Colonic mucosa (tissue), 4 donors: ENCODE measurements at regions not wholly inside any gene's neighbourhood (a gene's known extent, or its start where the extent isn't known, plus 50 kb on each side); places are given as distances from the start of the nearest gene placed in this dataset.

Source experiments
- DNase-seq: peaks from one replicate; pipeline ENCODE4 v3.0.0-alpha.2; 2020
- H3K27ac ChIP-seq: fragments of 200-600 bp; one replicate; pipeline ENCODE4 v1.8.0; 2021
- H3K27me3 ChIP-seq: fragments of 200-600 bp; one replicate; pipeline ENCODE4 v1.8.0; 2021
- H3K36me3 ChIP-seq: fragments of 200-600 bp; one replicate; pipeline ENCODE4 v1.8.0; 2021
- H3K4me1 ChIP-seq: fragments of 200-600 bp; one replicate; pipeline ENCODE4 v1.8.0; 2021; ENCODE audit warnings: mild to moderate bottlenecking
- H3K4me3 ChIP-seq: fragments of 200-600 bp; one replicate; pipeline ENCODE4 v1.8.0; 2021
- H3K9ac ChIP-seq, 2 donors: one replicate each; pipeline ENCODE4 v1.7.0; 2013; ENCODE audit warnings: control low read depth in 2 of 2, low read depth in 2 of 2, low read length in 2 of 2
- H3K9me3 ChIP-seq: fragments of 200-600 bp; one replicate; pipeline ENCODE4 v1.8.0; 2021
- intact Hi-C: fragments of 100-400 bp; cut with DNase I; formaldehyde crosslinking; loops from one replicate; pipeline ENCODE4 v1.14.1; 2022
- TF ChIP-seq, protein P1 (sequence below): fragments of 200-600 bp; IDR thresholded peaks from one replicate; pipeline ENCODE4 v1.8.0; 2022; ENCODE audit warnings: antibody characterized with exemption, mild to moderate bottlenecking
- donor health status: healthy.
- donor health status: DM: no; HTN: no; CAD: no.
- donor health status: DM: no; HTN: no; CAD: no.

DNA sequence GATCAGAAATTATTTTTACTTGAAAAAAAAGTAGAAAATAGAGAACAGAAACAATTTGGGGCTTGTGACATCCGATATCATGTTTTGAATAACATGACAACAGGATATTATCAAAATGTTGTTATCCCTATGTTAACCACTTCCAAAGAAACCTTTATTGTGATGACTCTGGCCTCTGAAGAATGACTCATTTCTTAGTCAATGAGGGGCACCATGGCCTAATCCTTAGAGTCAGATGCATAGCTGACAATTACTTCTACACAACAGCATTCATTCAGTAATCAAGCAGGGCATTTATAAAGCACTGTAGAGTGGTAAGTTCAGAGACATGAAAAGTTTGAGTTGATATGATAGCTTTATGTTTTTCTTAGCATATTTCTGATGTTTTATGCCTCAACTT lies 703.0 kb downstream of the RNF144A start:
- TF ChIP-seq, protein P1, sequence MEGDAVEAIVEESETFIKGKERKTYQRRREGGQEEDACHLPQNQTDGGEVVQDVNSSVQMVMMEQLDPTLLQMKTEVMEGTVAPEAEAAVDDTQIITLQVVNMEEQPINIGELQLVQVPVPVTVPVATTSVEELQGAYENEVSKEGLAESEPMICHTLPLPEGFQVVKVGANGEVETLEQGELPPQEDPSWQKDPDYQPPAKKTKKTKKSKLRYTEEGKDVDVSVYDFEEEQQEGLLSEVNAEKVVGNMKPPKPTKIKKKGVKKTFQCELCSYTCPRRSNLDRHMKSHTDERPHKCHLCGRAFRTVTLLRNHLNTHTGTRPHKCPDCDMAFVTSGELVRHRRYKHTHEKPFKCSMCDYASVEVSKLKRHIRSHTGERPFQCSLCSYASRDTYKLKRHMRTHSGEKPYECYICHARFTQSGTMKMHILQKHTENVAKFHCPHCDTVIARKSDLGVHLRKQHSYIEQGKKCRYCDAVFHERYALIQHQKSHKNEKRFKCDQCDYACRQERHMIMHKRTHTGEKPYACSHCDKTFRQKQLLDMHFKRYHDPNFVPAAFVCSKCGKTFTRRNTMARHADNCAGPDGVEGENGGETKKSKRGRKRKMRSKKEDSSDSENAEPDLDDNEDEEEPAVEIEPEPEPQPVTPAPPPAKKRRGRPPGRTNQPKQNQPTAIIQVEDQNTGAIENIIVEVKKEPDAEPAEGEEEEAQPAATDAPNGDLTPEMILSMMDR = no peak
- DNase-seq = no peak
- H3K4me1 ChIP-seq = no peaks in the 10 kb centered on the region
- H3K4me3 ChIP-seq = no peak overlapping the region
- H3K9me3 ChIP-seq = no peaks in the 10 kb centered on the region
- H3K27ac ChIP-seq = no peak overlapping the region
- intact Hi-C loops = no loop called here
- H3K27me3 ChIP-seq = no peaks in the 10 kb centered on the region
- H3K36me3 ChIP-seq = no peaks in the 10 kb centered on the region
- H3K9ac ChIP-seq = no peak overlapping the region

DNA sequence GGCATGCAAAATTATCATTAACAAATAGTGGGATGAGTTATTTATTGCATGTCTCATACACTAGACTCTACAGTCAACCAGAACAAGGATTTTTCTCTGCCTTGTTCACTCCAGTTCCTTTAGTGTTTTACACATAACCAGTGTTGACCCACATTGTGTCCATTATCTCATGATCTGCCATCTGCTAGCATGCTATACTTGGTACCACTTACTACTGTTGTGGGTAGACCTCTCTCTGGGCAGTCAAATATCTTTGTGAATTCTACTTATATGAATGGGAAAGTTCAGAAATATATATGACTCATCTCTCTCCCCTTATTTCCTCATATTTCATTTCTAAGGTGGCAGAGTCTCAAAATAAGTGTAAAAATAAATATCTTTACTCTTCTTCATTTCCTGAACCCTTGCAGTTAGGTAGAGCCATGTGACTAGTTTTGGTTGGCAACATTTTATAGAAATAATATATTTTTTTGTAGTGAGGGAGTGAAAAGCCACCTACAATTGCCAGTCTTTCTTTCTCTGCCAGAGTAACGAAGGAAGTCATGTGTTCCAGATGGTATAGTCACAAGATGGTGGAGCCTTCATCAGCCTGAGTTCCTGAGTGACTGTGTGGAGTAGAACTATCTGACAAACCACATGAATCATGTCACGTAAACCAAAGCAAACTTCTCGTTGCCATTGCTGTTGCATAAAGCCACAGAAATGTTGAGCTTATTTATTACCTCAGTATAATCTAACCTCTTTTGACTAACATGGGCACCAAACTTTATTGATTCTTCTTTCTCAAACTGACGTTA lies 704.0 kb downstream of the RNF144A start:
- no peak overlapping the region for H3K27ac ChIP-seq
- H3K36me3 ChIP-seq = no peaks in the 10 kb centered on the region
- no peaks in the 10 kb centered on the region for H3K27me3 ChIP-seq
- no peaks in the 10 kb centered on the region for H3K4me1 ChIP-seq
- TF ChIP-seq, protein P1 = no peak
- H3K9ac ChIP-seq = no peak overlapping the region
- no peaks in the 10 kb centered on the region for H3K9me3 ChIP-seq
- intact Hi-C loops = no loop called here
- no peak for DNase-seq
- H3K4me3 ChIP-seq = no peak overlapping the region

DNA sequence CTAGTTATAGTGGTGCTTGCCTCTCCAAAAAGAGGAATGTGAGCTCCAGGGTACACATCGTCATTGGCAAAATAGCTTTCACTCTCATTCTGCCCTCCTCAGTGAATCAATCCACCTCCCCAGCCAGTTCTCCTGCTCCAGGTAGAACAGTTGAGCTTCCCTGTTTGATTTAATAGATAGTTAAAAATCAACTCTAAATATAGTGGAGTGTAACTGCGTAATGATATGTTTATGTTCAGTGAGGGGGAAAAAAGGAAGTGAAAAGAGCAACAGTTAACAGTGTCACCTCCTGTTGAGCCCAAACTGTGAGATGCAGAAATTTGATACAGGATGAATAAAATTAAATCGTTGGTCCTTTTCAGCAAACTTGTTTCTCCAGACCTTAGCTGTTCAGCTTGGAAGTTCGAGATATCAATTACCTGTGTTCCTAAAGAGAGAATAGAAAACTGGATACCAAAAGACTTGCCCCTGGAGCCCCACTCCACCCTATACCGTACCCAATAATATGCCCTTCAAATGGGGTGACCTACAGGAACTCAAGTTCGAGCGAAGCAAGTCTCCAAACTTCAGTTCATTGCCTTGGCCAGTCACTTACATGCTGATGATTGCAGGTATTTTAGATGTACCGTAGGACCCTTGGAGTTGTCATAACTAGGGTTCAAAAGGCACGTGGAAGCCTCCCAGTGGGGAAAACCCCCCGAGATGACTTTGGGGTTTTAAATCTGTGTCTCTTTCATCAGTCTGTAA lies 708.4 kb downstream of the RNF144A start:
- no peak for DNase-seq
- intact Hi-C loops = no loop called here
- H3K4me1 ChIP-seq = no peaks in the 10 kb centered on the region
- H3K36me3 ChIP-seq = no peaks in the 10 kb centered on the region
- no peak overlapping the region for H3K27ac ChIP-seq
- H3K9me3 ChIP-seq = no peaks in the 10 kb centered on the region
- no peaks in the 10 kb centered on the region for H3K27me3 ChIP-seq
- H3K9ac ChIP-seq = no peak overlapping the region
- H3K4me3 ChIP-seq = no peak overlapping the region
- TF ChIP-seq, protein P1 = no peak

DNA sequence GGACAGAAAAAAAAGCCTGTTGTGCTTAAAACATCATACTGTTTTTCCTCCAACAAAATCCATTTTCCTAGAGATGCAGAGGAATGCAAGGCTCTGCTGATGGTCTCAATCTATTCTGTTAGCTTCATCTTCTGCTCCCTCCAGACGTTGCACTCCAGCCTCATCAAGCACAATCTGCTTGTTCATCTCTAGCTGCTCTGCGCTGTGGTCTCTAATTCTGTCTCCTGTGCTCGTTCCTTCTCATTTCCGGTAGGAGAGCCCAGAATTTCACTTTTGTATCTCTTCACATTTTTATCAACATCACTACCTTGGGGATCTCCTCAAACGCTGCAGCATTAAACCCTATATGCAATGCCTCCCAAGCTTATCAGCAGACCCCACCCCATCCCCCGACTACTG lies 708.9 kb downstream of the RNF144A start:
- Histone ChIP-seq H3K4me1 (no peaks in the 10 kb centered on the region), H3K9me3 (no peaks in the 10 kb centered on the region), H3K27me3 (no peaks in the 10 kb centered on the region), H3K9ac (no peak overlapping the region), H3K27ac (no peak overlapping the region), H3K36me3 (no peaks in the 10 kb centered on the region), H3K4me3 (no peak overlapping the region)
- TF ChIP-seq, protein P1 = no peak
- no peak for DNase-seq
- intact Hi-C loops = no loop called here

DNA sequence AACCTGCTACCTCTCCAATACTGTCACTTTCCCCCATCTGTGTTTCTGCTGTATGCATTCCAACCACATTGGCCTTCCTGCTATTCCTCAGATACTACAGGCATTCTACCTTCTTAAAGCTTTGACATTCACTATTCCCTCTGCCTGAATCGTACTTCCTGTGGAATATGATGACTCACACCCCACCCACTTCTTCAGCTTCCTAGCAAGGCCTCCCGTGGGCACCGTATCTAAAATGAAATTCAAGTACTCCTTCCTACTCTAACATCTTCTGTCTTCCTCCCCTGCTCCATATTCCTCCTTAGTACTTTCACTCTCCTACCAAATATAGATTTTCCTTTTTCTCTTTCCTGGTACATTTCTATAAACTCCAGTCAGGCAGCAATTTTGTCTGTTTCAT lies 710.4 kb downstream of the RNF144A start:
- H3K9ac ChIP-seq = no peak overlapping the region
- H3K27ac ChIP-seq = no peak overlapping the region
- H3K9me3 ChIP-seq = no peaks in the 10 kb centered on the region
- no peaks in the 10 kb centered on the region for H3K4me1 ChIP-seq
- intact Hi-C loops = no loop called here
- H3K4me3 ChIP-seq = no peak overlapping the region
- no peaks in the 10 kb centered on the region for H3K27me3 ChIP-seq
- H3K36me3 ChIP-seq = no peaks in the 10 kb centered on the region
- DNase-seq = no peak
- TF ChIP-seq, protein P1 = no peak
